Neural progenitor cell (in vitro differentiated cells): ENCODE measurements at regions not wholly inside any gene's neighbourhood (a gene's known extent, or its start where the extent isn't known, plus 50 kb on each side); places are given as distances from the start of the nearest gene placed in this dataset.

ENCODE experiments used
- DNase-seq: peaks from one replicate; pipeline ENCODE4 v3.0.0-alpha.2; 2016; ENCODE audit warnings: low spot score
- H2AFZ ChIP-seq: fragments of 200-600 bp; sonication (generic); replicated peaks from 2 replicates; pipeline ENCODE4 v1.6.1; 2016; ENCODE audit warnings: antibody characterized with exemption
- H3F3A ChIP-seq: fragments of 200-600 bp; sonication (generic); 2 replicates; pipeline ENCODE4 v1.6.1; 2016; ENCODE audit warnings: antibody characterized with exemption, low read depth
- H3K27ac ChIP-seq: fragments of 200-600 bp; sonication (generic); 2 replicates; pipeline ENCODE4 v1.5.1; 2016; ENCODE audit warnings: mild to moderate bottlenecking
- H3K27me3 ChIP-seq: fragments of 200-600 bp; sonication (generic); 2 replicates; pipeline ENCODE4 v1.6.1; 2016; ENCODE audit warnings: mild to moderate bottlenecking, moderate library complexity
- H3K36me3 ChIP-seq: fragments of 200-600 bp; sonication (generic); 2 replicates; pipeline ENCODE4 v1.5.1; 2016
- H3K4me1 ChIP-seq: fragments of 200-600 bp; sonication (generic); 2 replicates; pipeline ENCODE4 v1.6.1; 2016; ENCODE audit warnings: mixed run types
- H3K4me2 ChIP-seq: fragments of 200-600 bp; sonication (generic); 2 replicates; pipeline ENCODE4 v1.6.1; 2016
- H3K4me3 ChIP-seq: fragments of 200-600 bp; sonication (generic); 2 replicates; pipeline ENCODE4 v1.5.1; 2016
- H3K79me2 ChIP-seq: fragments of 200-600 bp; sonication (generic); 2 replicates; pipeline ENCODE4 v1.6.1; 2016; ENCODE audit warnings: low read depth
- H3K9ac ChIP-seq: fragments of 200-600 bp; sonication (generic); 2 replicates; pipeline ENCODE4 v1.6.1; 2016
- H3K9me3 ChIP-seq: fragments of 200-600 bp; sonication (generic); 2 replicates; pipeline ENCODE4 v1.5.1; 2016; ENCODE audit warnings: low read depth
- H4K20me1 ChIP-seq: fragments of 200-600 bp; sonication (generic); 2 replicates; pipeline ENCODE4 v1.6.1; 2016; ENCODE audit warnings: low read depth
- H3K27ac Mint-ChIP-seq: 3 replicates; pipeline ENCODE4 v1.8.0; 2021; ENCODE audit warnings: mixed read lengths
- H3K27me3 Mint-ChIP-seq: 2 replicates; pipeline ENCODE4 v1.8.0; 2022; ENCODE audit warnings: low read depth, mild to moderate bottlenecking, inconsistent platforms, moderate library complexity, mixed read lengths; ENCODE audit not compliant: insufficient read depth
- H3K36me3 Mint-ChIP-seq: 3 replicates; pipeline ENCODE4 v1.8.0; 2021; ENCODE audit warnings: mixed read lengths
- H3K4me1 Mint-ChIP-seq: 3 replicates; pipeline ENCODE4 v1.8.0; 2021; ENCODE audit warnings: mixed read lengths
- H3K4me3 Mint-ChIP-seq: 3 replicates; pipeline ENCODE4 v1.8.0; 2021; ENCODE audit warnings: mild to moderate bottlenecking, moderate library complexity, mixed read lengths
- H3K9me3 Mint-ChIP-seq: 3 replicates; pipeline ENCODE4 v1.8.0; 2020; ENCODE audit warnings: mixed read lengths
- CTCF ChIP-seq: fragments of 200-600 bp; sonication (generic); IDR thresholded peaks from 2 replicates; pipeline ENCODE4 v1.5.1; 2017; ENCODE audit warnings: antibody characterized with exemption, mild to moderate bottlenecking
- EZH2 ChIP-seq: fragments of 200-600 bp; sonication (generic); IDR thresholded peaks from 2 replicates; pipeline ENCODE4 v1.6.1; 2017; ENCODE audit warnings: antibody characterized with exemption, mild to moderate bottlenecking, moderate library complexity
- EZH2phosphoT487 ChIP-seq: fragments of 200-600 bp; sonication (generic); IDR thresholded peaks from 2 replicates; pipeline ENCODE4 v1.6.1; 2017; ENCODE audit warnings: antibody characterized with exemption

- Histone ChIP-seq H3K9me3 (no peaks in the 10 kb centered on the region), H3F3A (no peaks in the 10 kb centered on the region), H3K4me1 (no peaks in the 10 kb centered on the region), H3K79me2 (no peaks in the 10 kb centered on the region), H3K27ac (no peak overlapping the region), H3K4me3 (no peak overlapping the region), H3K36me3 (no peaks in the 10 kb centered on the region), H2AFZ (no peak overlapping the region), H3K4me2 (no peak overlapping the region), H3K9ac (no peak overlapping the region), H3K27me3 (no peaks in the 10 kb centered on the region), H4K20me1 (no peaks in the 10 kb centered on the region)
- no peak for DNase-seq
- Mint-ChIP-seq H3K4me1 (no peaks in the 10 kb centered on the region), H3K9me3 (peaks cover 8% of the 10 kb centered on the region), H3K27me3 (peaks cover 3% of the 10 kb centered on the region), H3K4me3 (no peak overlapping the region), H3K27ac (no peak overlapping the region), H3K36me3 (no peaks in the 10 kb centered on the region)
- TF ChIP-seq EZH2 (no peak), EZH2phosphoT487 (no peak)
Observed at GRCh38 chr9:135007601-135008000, 79.9 kb upstream of the OLFM1 start.

- Mint-ChIP-seq H3K27ac (peak overlapping the region; percentile 63), H3K4me3 (no peak overlapping the region), H3K9me3 (peaks cover 5% of the 10 kb centered on the region), H3K36me3 (no peaks in the 10 kb centered on the region), H3K27me3 (peaks cover 3% of the 10 kb centered on the region), H3K4me1 (no peaks in the 10 kb centered on the region)
- H3F3A ChIP-seq: no peaks in the 10 kb centered on the region
- H3K9me3 ChIP-seq: no peaks in the 10 kb centered on the region
- H4K20me1 ChIP-seq: no peaks in the 10 kb centered on the region
- H3K27ac ChIP-seq: no peak overlapping the region
- no peak for DNase-seq
- TF ChIP-seq CTCF (no peak), EZH2 (no peak)
- H2AFZ ChIP-seq: no peak overlapping the region
- no peaks in the 10 kb centered on the region for H3K79me2 ChIP-seq
- H3K4me2 ChIP-seq: no peak overlapping the region
- no peak overlapping the region for H3K9ac ChIP-seq
- H3K36me3 ChIP-seq: no peaks in the 10 kb centered on the region
- no peak overlapping the region for H3K4me3 ChIP-seq
- no peaks in the 10 kb centered on the region for H3K4me1 ChIP-seq
- no peaks in the 10 kb centered on the region for H3K27me3 ChIP-seq
Observed at GRCh38 chr9:135008416-135008815, 79.1 kb upstream of the OLFM1 start.

GRCh38 chr9:135009051-135009560 lies 78.4 kb upstream of the OLFM1 start:
- H3K36me3 Mint-ChIP-seq: no peaks in the 10 kb centered on the region
- no peak overlapping the region for H3K9ac ChIP-seq
- H3K4me1 ChIP-seq: no peaks in the 10 kb centered on the region
- H2AFZ ChIP-seq: no peak overlapping the region
- no peaks in the 10 kb centered on the region for H4K20me1 ChIP-seq
- no peaks in the 10 kb centered on the region for H3K4me1 Mint-ChIP-seq
- no peak overlapping the region for H3K4me2 ChIP-seq
- no peaks in the 10 kb centered on the region for H3K79me2 ChIP-seq
- H3K9me3 Mint-ChIP-seq: peaks cover 3% of the 10 kb centered on the region
- no peaks in the 10 kb centered on the region for H3K9me3 ChIP-seq
- TF ChIP-seq EZH2phosphoT487 (no peak), EZH2 (no peak), CTCF (no peak)
- no peaks in the 10 kb centered on the region for H3F3A ChIP-seq
- H3K4me3 ChIP-seq: no peak overlapping the region
- peaks cover 6% of the 10 kb centered on the region for H3K27me3 Mint-ChIP-seq
- no peak overlapping the region for H3K4me3 Mint-ChIP-seq
- H3K27me3 ChIP-seq: no peaks in the 10 kb centered on the region
- no peaks in the 10 kb centered on the region for H3K36me3 ChIP-seq
- no peak for DNase-seq
- no peak overlapping the region for H3K27ac Mint-ChIP-seq
- no peak overlapping the region for H3K27ac ChIP-seq

GRCh38 chr9:135009794-135010585 lies 77.5 kb upstream of the OLFM1 start:
- Histone ChIP-seq H3K79me2 (no peaks in the 10 kb centered on the region), H3K27ac (no peak overlapping the region), H4K20me1 (no peaks in the 10 kb centered on the region), H3K9ac (no peak overlapping the region), H2AFZ (no peak overlapping the region), H3K9me3 (no peaks in the 10 kb centered on the region), H3F3A (no peaks in the 10 kb centered on the region), H3K4me2 (no peak overlapping the region), H3K36me3 (no peaks in the 10 kb centered on the region), H3K27me3 (no peaks in the 10 kb centered on the region), H3K4me3 (no peak overlapping the region), H3K4me1 (no peaks in the 10 kb centered on the region)
- TF ChIP-seq EZH2 (no peak), CTCF (no peak), EZH2phosphoT487 (no peak)
- DNase-seq: no peak
- no peak overlapping the region for H3K27ac Mint-ChIP-seq
- no peaks in the 10 kb centered on the region for H3K36me3 Mint-ChIP-seq
- peaks cover 8% of the 10 kb centered on the region for H3K27me3 Mint-ChIP-seq
- H3K9me3 Mint-ChIP-seq: no peaks in the 10 kb centered on the region
- H3K4me3 Mint-ChIP-seq: no peak overlapping the region
- no peaks in the 10 kb centered on the region for H3K4me1 Mint-ChIP-seq
